HPDE6-E6E7 (cell line): ENCODE measurements at regions not wholly inside any gene's neighbourhood (a gene's known extent, or its start where the extent isn't known, plus 50 kb on each side); places are given as distances from the start of the nearest gene placed in this dataset.
"Not testable (repeated sequence)": the region's sequence is repeated elsewhere in the genome, so short reads cannot be mapped to it uniquely, and the experiment has no call there.

Experiments used
- DNase-seq: peaks from one replicate; pipeline ENCODE4 v3.0.0; 2011; ENCODE audit warnings: missing footprints; ENCODE audit errors: extremely low spot score

DNA sequence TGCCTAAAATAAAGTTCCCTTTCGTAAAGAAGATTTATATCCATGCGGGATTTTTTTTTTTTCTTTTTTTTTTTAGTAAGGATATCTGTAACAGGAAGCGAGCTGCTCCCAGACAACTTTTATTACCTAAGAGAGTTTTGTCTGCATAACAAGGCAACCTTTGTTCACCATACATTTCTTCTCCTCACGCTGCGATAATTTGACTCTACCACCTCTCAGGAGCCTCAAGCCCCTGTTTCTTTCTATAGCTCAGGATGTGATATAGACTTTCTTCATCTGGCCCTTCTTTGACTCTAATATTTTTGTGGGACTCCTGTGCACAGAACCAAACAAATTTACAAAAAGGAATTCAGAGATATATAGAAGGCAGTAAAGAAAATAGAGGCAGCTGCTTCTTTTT, 1053.7 kb upstream of the SPRY2 start:
- DNase-seq = no peak

DNA sequence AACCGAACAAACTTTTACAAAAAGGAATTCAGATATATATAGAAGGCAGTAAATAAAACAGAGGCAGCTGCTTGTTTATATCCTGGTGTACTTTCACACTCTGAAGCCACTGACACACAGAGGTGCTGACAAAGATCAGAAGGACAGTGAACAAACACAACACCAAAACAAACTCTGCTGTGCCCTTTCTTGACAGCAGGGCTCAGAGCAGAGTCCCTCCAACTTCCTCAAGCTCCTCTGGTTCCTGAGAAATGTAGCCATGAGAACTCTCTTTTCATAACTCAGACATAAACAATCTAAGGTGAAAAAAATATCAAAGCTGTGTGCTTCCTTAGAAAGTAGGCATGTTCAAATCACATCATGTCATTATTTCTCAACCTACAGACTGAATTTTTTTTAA, 1052.8 kb upstream of the SPRY2 start:
- no peak for DNase-seq

DNA sequence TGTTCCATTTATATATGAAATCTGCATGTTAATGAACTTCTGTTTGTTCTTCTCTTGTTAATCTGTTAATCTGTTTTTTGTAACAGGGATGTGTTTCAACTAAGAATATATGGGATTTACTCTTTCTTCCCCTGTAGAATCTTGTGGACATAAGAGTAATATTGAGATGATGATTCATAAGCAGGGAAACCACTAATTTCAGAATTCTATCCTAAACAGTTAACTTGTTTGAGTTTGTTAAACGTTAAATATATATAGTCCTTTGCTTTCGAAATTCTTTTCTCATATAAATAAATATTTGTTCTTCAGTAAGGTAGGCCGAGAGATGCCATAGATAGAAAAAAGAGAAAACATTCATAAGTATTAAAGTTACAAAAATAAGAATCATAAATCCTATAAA, 1052.2 kb upstream of the SPRY2 start:
- no peak for DNase-seq

DNA sequence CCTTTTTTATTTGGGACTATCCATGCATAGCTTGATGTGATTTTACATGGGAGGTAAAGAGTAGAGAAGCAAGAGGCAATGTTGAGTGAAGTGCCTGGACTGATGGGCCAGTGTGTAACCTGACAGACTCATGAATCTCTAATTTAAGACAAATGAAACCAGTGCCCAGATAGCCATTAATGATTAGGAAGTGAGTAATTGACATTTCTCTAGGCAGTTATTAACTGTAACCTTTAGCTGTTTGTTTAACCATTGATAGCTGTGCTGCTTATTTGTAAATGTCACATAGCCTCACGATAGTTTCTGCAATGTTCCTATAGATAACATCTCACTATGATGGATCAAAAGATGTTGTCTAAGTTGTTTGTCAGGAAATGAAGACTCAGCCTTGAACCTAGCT, 1047.5 kb upstream of the SPRY2 start:
- DNase-seq = no peak

DNA sequence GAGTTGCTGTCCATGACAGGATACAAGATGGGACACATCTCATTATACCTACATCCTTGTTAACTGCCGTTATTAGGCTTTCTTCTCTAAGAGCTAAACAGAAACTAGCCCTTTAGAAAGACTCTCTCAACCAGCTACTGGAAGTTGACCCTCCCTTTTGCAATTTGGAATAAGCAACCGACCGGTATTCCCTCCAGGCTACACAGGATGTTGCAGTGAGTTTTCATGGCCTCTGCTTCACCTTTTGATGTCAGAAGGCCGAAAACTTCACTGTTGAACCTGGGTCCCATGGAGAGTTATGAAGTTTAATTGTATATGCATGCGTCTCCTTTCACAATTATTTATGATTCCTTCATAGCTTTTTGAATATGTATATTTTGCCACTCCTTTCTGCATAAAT, 1042.5 kb upstream of the SPRY2 start:
- DNase-seq = no peak

DNA sequence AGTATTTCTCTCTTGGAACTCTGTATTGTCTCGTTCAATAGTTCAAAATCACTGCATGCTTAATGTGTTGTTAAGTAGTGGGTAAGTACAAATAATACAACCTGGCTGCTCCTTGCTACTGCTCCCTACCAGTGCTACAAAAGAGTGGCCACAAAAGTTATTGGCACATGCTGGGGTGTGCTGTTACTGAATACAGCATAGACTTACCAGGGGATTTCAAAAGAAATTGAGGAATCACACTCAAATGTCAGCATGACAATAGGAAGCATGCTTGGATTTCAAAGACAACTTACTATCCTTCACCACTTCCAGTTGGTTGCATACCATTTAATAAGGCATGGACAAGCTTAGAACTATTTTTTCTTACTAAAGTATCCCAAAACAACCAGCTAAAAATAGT, 1041.3 kb upstream of the SPRY2 start:
- no peak for DNase-seq

DNA sequence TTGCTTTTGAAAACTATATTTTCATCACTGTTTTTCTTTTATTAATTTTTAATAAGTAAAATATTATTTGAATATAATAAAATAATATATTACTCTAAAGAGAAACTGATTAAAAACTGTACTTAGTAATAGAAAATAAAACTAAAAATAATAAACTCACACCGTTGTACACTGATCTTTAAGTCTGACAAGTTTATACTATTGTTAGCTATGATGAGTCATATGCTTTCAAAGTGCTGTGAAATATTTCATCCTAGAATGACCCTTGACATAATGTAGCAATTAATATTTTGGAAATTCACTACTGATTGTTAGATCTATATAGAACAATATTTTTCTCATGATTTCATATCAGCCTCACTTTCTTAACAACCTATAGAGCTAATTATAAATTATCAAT, 1040.6 kb upstream of the SPRY2 start:
- no peak for DNase-seq

DNA sequence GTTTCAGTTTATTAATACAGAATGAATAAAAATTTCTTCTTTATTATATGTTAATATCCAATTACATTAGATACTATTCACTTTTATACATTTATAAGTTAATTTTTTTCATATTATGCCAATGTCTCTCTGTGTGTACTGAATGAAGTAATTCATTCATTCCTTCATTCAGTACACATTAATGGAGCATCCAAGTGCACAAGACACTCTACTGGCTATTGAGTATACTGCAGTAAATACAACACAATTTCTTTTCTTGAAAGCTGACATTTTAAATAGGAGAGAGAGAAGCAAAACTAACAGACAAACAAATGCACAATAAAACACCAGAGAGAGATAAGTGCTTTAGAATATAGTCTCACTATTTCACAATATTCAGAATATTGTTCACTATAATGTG, 1038.3 kb upstream of the SPRY2 start:
- DNase-seq = no peak

DNA sequence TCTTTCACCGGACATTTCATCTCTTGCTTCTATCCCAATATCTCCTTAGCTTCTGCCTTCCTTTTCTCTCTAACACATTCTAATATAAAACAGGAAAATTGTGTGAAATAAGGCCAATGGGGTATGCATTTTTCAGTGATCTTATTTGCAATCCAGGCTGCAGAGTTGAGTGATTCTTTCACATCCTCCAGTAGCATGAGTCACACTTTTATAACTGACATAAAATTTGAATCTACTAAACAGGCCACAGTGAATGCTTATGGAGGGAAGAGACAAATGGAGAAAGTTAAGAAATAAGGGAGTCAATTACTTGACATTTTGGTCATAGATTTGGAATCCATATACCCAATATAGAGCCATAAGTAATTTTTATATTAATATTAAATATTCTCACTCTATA, 1037.0 kb upstream of the SPRY2 start:
- DNase-seq = no peak

DNA sequence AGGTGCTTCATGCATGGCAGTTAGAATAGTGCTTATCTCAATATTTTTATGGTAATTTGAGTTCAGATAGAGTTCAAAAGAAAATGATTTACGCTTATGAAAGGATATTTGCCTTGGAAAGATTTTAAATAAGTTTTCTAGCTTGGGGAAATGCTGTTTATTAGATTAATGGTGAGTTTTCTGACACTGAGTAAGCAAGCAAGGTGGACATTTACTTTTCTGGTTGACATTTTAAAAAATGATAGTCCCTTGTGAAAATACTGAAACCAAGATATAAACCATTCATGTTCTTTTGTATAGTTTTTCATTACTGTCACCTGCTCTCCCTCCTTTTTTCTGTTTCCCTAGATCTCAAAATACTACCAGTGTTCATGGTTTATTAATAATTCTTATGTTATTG, 1034.8 kb upstream of the SPRY2 start:
- no peak for DNase-seq

DNA sequence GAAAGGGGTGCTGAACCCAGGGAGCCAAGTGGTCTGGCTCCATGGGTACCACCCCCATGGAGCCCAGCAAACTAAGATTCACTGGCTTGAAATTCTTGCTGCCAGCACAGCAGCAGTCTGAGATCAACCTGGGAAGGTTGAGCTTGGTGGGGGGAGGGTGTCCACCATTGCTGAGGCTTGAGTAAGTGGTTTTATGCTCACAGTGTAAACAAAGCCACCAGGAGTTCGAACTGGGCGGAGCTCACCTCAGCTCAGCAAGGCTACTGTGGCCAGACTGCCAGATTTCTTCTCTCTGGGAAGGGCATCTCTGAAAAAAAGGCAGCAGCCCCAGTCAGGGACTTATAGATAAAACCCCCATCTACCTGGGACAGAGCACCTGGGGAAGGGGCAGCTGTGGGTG, 1021.8 kb upstream of the SPRY2 start:
- DNase-seq = not testable (repeated sequence)

DNA sequence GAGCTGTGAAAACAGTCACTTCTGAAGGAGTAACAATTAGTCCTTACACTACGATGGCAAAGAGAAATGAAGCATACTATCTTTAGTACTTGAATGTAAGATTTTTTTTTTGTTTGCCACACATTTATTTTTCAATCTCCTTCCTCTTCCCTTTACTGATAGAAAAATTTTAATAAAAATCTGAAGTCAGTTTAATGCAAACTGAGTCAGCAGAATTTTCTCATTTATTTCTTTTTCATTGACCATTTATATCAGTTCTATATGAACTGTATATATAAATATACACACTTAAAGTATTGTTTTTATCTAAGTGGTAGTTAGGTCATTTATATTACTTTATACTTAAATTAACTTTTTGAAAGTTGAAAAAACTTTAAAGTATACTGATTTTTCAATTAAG, 1009.1 kb upstream of the SPRY2 start:
- DNase-seq = no peak

DNA sequence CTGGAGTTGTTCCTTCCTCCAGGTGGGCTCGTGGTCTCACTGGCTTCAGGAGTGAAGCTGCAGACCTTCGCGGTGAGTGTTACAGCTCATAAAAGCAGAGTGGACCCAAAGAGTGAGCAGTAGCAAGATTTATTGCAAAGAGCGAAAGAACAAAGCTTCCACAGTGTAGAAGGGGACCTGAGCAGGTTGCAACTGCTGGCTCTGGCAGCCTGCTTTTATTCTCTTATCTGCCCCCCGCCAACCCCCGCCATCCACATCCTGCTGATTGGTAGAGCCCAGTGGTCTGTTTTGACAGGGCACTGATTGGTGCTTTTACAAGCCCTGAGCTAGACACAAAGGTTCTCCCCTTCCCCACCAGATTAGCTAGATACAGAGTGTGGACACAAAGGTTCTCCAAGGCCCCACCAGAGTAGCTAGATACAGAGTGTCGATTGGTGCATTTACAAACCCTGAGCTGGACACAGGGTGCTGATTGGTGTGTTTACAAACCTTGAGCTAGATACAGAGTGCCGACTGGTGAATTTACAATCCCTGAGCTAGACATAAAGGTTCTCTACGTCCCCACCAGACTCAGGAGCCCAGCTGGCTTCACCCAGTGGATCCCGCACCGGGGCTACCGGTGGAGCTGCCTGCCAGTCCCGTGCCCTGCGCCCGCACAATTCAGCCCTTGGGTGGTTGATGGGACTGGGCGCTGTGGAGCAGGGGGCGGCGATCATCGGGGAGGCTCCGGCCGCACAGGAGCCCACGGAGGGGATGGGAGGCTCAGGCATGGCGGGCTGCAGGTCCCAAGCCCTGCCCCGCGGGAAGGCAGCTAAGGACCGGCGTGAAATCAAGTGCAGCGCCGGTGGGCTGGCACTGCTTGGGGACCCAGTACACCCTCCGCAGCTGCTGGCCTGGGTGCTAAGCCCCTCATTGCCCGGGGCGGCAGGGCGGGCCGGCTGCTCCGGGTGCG, 999.5 kb upstream of the SPRY2 start:
- not testable (repeated sequence) for DNase-seq

DNA sequence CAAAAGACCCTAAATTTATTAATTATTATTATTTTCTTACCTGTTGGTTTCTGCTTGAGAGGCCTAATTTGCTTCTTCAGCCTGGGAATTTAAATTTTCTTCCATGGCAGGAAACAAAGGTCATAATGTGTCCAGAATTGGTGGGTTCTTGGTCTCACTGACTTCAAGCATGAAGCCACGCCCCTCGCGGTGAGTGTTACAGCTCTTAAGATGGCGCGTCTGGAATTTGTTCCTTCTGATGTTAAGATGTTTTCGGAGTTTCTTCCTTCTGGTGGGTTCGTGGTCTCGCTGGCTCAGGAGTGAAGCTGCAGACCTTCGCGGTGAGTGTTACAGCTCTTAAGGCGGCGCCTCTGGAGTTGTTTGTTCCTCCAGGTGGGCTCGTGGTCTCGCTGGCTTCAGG, 998.7 kb upstream of the SPRY2 start:
- DNase-seq = not testable (repeated sequence)

DNA sequence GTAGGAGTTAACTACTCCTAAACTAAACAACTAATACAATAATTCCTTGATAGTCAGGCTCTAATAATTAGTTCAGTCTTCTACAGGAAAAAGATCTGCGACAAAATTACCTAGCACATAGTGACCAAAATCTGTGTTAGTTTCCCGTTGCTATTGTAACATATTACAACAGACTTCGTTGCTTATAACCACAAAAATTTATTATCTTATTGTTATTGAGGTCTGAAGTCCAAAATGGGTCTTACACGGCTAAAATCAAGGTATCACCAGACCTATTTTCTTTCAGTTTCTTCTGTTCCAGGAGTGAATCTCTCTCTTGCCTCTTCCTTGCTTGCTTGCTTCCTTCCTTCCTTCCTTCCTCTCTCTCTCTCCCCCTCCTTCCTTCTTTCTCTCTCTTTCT, 993.6 kb upstream of the SPRY2 start:
- no peak for DNase-seq

DNA sequence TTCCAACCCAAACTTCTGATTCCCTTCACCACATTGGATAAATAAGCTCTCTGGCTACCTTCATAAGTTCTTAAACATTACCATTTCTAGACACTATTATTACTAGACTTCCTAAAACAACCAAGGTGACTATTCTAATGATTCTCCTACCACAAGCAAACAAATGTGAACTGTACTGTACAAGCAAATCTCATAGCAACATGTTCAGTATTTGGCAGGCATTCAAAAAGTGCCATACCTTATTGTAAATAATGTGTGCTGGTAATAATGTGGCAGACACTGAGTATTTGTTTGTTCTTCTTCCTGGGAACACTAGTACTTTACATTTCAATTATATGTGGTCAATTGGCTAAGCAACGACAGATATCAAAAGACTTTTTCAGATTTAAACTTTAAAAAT, 986.0 kb upstream of the SPRY2 start:
- DNase-seq = no peak

DNA sequence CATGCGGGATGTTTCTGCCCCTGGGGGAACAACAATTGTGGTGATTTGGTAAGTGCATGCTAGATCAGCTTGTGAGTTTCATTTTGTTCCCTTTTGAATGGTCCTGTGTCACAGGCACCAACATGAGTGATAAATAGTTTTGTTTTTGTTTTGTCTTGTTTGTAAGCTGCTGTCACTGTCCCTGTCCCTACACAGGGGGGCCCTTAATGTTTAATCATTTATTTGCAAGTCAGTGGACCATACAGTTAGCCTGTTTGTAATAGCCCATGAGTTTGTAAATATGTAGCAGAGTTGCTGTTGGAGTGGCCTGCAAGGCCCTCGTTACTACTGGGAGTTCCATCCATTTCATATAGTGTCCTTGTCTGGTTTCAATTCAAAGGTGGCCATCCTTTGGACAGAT, 979.6 kb upstream of the SPRY2 start:
- no peak for DNase-seq

DNA sequence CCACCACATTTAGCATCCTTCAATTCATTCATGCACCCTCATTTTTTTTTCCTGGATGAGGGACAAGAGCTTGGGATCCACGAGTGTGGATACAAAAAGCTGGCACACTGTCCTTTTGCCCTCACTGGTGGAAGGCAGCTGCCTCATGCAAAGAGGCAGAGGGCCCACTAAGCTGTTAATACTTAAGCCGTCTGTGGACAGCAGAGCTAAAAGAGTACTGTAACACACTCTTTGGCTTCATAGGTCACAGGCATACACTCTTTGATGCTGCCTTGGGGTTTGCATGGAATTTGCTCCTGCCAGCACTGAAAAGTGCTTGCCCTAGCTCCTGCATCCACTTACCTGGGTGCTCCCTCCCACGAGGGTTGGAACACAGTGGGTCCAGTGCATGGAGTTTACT, 978.4 kb upstream of the SPRY2 start:
- DNase-seq = no peak

DNA sequence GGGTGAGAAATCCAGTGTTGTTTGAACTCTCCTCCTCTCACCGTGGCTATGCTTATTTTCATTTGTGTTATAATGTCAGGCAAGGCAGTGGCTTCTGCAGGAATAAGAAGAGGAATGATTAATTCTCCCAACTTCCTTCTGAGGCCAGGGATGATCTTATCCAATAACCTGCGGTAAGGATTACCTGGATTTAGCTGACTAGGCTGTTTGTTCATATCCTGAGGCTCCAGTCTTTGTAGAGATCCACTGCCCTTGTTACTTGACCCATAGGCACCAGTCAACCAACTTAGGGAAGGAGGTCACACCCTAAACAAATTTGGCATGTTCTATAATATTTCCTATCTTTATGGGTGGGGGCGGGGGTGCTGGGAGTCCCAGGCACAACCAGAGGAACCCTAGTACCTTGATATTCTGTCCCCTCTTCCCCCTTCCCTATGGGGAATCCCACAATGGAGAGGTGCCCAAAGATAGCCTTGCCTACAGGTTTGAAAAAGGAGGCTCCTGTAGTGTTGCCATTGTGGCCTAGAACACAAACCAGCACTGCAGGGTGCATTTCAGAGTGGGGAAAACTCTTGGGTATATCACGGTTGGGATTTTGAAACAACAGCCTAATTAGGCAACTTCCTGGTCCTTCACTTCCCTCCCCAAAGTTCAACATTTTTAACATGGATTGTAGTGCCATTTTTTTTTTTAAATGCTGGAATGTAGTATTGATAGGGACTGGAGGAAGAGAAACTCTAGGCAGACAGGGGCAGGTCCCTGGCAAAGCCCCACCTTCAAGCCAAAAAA, 977.5 kb upstream of the SPRY2 start:
- DNase-seq = no peak

DNA sequence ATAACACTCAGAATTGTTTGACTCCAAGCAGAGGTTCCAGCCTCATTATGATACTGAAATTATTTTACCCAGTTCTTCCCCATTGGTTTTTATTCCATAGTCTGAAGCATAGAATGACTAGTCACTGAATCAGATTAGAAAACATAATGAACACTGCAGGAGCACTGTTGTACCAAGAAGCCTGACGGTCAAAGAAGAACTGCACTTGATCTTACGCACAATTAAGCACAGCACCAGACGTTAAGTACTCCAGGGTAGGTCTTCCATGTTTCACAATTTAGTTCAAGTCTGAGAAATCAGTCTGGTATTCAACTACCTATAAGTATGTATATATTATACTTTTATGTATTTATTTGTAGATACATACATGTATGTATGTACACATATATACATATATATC, 973.5 kb upstream of the SPRY2 start:
- no peak for DNase-seq

DNA sequence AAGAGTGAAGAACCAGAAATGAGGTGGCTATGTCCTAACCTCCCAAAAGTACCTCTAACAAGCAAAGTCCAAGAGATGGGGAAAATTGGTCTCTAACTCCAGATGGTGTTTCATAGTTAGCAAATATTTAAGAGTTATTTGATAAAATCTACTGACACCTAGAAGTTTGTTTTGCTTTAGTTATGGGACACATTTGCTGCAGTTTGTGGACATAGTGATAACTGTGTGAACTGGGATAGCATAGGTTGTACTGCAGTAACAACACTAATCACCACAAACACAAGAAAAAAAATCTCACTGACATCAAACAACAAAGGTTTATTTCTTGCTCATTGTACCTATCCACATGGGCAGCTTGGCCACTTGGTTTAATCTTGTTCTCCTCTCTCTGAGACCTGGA, 965.0 kb upstream of the SPRY2 start:
- no peak for DNase-seq

DNA sequence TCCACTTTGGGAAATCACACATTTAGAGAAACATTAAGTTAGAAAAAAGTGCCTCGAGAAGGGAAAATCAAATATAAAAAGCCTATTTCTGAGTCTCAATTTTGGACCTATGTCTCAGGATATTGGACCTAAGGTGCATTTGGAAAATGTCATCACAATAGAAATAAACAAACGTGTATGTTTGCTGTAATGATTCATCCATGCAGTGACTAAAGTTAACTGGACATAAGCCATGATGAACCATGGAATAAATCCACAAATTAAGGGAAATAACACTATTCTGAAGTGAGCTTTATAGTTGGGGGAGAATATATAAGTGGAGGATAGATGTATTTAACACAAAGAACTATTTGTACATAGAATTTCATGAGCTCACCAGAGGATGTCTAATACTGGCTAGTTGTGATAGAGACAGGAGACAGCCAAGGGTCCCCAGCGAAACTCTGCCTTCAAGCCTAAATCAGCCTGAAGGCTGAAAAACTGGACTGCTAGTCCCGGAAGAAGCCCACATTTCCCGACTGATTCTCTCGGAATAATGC, 963.3 kb upstream of the SPRY2 start:
- no peak for DNase-seq

DNA sequence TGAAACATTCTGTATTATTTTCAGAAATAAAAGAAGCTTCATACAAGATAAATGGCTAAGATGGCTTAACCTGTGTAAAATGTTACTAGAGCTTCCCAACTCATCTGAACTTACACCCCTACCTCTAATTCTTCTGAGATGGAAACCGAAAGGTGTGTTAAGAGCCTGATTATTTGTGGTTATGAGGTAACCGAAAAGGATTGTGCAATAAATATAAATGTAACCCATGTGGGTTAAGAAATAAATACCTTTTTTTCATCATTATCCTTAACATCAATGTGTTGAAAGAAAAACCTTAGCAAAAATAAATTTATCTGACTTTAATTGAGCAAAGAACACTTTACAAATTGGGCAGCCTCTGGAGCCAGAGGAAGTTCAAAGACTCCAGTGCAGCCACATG, 961.8 kb upstream of the SPRY2 start:
- no peak for DNase-seq
